Cardiac muscle cell (in vitro differentiated cells and primary cell): ENCODE measurements at regions not wholly inside any gene's neighbourhood (a gene's known extent, or its start where the extent isn't known, plus 50 kb on each side); places are given as distances from the start of the nearest gene placed in this dataset.
"Not testable (repeated sequence)": the region's sequence is repeated elsewhere in the genome, so short reads cannot be mapped to it uniquely, and the experiment has no call there.

ENCODE experiments used
- DNase-seq, 2 donors: peaks; one replicate each; pipeline versions ENCODE4 v3.0.0 to v3.0.0-alpha.2; 2010 to 2017; ENCODE audit warnings: low read depth in 1 of 2, low spot score in 1 of 2
- H3K27ac ChIP-seq: fragments of 200-600 bp; sonication (generic); 2 replicates; pipeline ENCODE4 v1.5.1; 2016
- H3K27me3 ChIP-seq: fragments of 200-600 bp; sonication (generic); 2 replicates; pipeline ENCODE4 v1.6.0; 2016; ENCODE audit warnings: control low read depth
- H3K36me3 ChIP-seq: fragments of 200-600 bp; sonication (generic); 2 replicates; pipeline ENCODE4 v1.5.1; 2016; ENCODE audit warnings: control low read depth
- H3K4me1 ChIP-seq: fragments of 200-600 bp; sonication (generic); 2 replicates; pipeline ENCODE4 v1.8.1; 2017; ENCODE audit warnings: low read depth, mild to moderate bottlenecking, mixed run types
- H3K4me3 ChIP-seq: fragments of 200-600 bp; sonication (generic); 2 replicates; pipeline ENCODE4 v1.5.1; 2016; ENCODE audit warnings: mild to moderate bottlenecking
- H3K9me3 ChIP-seq: fragments of 200-600 bp; sonication (generic); 2 replicates; pipeline ENCODE4 v1.5.1; 2017; ENCODE audit warnings: low read depth, mild to moderate bottlenecking, control low read depth
- TF ChIP-seq, protein P1 (sequence below): IDR thresholded peaks from 2 replicates; pipeline ENCODE4 v1.5.1; 2012; ENCODE audit warnings: low read depth, mild to moderate bottlenecking, low read length

DNA sequence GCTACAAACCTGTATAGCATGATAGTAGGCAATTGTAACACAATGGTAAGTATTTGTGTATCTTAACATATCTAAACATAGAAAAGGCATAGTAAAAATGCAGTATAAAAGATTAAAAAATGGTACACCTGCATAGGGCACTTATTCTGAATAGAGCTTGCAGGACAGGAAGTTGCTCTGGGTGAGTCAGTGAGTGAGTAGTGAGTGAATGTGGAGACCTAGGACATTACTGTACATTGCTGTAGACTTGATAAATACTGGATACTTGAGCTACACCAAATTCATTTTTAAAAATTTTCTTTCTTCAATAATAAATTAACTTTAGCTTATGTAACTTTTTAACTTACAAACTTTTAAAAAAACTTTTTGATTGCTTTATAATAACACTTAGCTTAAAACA is 68.2 kb upstream of the MAML3 start:
- no peaks in the 10 kb centered on the region for H3K36me3 ChIP-seq
- no peak overlapping the region for H3K27ac ChIP-seq
- H3K9me3 ChIP-seq: no peaks in the 10 kb centered on the region
- H3K27me3 ChIP-seq: no peaks in the 10 kb centered on the region
- H3K4me1 ChIP-seq: no peaks in the 10 kb centered on the region
- peak in 1 of 2 donors; percentile 21 for DNase-seq
- no peak overlapping the region for H3K4me3 ChIP-seq
- TF ChIP-seq, protein P1, sequence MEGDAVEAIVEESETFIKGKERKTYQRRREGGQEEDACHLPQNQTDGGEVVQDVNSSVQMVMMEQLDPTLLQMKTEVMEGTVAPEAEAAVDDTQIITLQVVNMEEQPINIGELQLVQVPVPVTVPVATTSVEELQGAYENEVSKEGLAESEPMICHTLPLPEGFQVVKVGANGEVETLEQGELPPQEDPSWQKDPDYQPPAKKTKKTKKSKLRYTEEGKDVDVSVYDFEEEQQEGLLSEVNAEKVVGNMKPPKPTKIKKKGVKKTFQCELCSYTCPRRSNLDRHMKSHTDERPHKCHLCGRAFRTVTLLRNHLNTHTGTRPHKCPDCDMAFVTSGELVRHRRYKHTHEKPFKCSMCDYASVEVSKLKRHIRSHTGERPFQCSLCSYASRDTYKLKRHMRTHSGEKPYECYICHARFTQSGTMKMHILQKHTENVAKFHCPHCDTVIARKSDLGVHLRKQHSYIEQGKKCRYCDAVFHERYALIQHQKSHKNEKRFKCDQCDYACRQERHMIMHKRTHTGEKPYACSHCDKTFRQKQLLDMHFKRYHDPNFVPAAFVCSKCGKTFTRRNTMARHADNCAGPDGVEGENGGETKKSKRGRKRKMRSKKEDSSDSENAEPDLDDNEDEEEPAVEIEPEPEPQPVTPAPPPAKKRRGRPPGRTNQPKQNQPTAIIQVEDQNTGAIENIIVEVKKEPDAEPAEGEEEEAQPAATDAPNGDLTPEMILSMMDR: no peak

DNA sequence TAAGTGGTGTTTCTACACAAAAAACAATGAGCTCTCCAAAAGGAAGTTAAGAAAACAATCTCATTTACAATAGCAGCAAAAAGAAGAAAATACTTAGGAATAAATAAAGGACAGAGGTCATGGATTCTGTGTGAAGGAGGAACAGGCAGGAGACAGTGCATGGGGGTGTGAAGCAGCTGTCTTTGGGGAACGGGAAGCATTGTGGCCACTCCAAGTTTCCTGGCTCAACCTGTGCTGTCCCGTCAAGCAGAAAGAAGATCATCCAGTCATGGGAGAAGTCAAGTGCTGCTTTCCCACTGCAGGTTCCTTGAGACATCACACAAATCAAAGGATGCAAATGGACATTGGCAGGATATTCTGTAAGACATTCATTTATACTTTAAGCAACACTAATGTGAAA is 66.1 kb upstream of the MAML3 start:
- Histone ChIP-seq H3K27ac (no peak overlapping the region), H3K9me3 (no peaks in the 10 kb centered on the region), H3K4me1 (no peaks in the 10 kb centered on the region), H3K36me3 (no peaks in the 10 kb centered on the region), H3K27me3 (no peaks in the 10 kb centered on the region), H3K4me3 (no peak overlapping the region)
- TF ChIP-seq, protein P1: no peak
- no peak for DNase-seq

DNA sequence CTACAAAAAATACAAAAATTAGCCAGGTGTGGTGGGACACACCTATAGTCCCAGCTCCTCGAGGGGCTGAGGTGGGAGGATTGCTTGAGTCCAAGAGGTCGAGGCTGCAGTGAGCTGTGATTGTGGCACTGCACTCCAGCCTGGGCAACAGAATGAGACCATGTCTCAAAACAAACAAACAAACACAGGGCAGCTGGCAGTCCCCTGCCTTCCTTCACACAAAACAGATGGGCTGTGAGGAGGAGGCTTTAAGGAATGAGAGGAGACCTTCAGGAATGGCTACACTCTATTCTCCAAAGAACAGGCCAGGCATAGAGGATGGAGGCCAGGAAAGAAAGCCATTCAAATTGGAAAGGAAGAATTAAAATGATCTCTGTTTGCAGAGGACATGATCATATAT is 65.6 kb upstream of the MAML3 start:
- no peak overlapping the region for H3K27ac ChIP-seq
- no peaks in the 10 kb centered on the region for H3K4me1 ChIP-seq
- no peak for DNase-seq
- H3K9me3 ChIP-seq: no peaks in the 10 kb centered on the region
- no peaks in the 10 kb centered on the region for H3K36me3 ChIP-seq
- no peaks in the 10 kb centered on the region for H3K27me3 ChIP-seq
- TF ChIP-seq, protein P1: no peak
- no peak overlapping the region for H3K4me3 ChIP-seq

DNA sequence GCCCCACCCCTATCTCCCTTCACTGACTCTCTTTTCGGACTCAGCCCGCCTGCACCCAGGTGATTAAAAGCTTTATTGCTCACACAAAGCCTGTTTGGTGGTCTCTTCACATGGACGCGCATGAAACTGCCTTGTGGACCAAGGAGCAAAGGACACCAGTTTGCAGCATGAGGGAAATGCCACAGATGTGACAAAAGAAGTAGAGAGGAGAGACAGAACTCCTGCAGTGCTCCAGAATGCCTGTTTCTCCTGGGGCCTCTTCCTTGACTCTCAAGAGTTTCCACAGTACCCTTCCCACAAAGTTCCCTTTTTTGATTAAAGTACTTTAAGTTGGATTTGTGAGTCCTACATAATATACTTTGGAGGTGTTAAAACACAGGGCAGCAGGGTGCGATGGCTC is 65.1 kb upstream of the MAML3 start:
- not testable (repeated sequence) for DNase-seq, H3K27me3 ChIP-seq, H3K4me3 ChIP-seq, H3K27ac ChIP-seq, H3K36me3 ChIP-seq, H3K4me1 ChIP-seq, H3K9me3 ChIP-seq

DNA sequence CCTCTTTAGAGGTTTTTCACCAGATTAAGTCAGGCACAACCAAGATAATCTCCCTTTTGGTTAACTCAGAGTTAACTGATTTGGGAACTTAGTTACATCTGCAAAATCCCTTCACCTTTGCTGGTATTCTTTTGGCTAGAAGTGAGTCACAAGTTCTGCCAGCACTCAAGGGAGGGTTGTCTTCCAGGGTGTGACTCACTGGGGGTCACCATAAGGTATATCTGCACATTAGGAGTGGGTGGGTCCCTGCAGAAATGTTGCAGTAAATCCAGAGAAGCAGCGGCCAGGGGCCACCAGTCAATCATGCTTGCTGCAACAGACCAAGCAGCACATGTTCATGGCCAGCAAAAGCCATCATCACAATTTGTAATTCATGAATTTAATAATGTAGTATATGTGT is 59.8 kb upstream of the MAML3 start:
- no peak overlapping the region for H3K4me3 ChIP-seq
- H3K9me3 ChIP-seq: no peaks in the 10 kb centered on the region
- TF ChIP-seq, protein P1: no peak
- no peaks in the 10 kb centered on the region for H3K27me3 ChIP-seq
- no peaks in the 10 kb centered on the region for H3K36me3 ChIP-seq
- H3K27ac ChIP-seq: no peak overlapping the region
- DNase-seq: no peak
- H3K4me1 ChIP-seq: no peaks in the 10 kb centered on the region

DNA sequence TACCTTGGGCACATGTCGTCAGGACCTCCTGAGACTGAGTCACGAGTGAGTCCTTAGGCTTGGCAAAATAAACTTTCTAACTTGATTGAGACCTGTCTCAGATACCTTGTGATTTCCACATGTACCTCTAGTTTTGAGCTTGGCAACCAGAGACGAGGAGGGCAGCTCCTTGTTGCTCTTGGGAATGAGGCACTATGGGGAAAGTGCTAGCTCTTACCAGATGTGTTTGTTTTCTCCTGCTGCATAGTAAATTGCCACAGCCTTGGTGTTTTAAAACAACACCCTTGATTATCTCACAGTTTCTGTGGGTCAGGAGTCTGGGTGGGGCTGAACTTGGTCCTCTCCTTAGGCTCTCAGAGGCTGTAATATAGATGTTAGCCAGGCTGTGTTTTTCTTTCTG is 59.1 kb upstream of the MAML3 start:
- DNase-seq: no peak
- no peaks in the 10 kb centered on the region for H3K27me3 ChIP-seq
- H3K36me3 ChIP-seq: no peaks in the 10 kb centered on the region
- no peak overlapping the region for H3K27ac ChIP-seq
- TF ChIP-seq, protein P1: no peak
- no peaks in the 10 kb centered on the region for H3K9me3 ChIP-seq
- no peak overlapping the region for H3K4me3 ChIP-seq
- H3K4me1 ChIP-seq: no peaks in the 10 kb centered on the region
